ENCODE measurements at regions not wholly inside any gene's neighbourhood (a gene's known extent, or its start where the extent isn't known, plus 50 kb on each side); places are given as distances from the start of the nearest gene placed in this dataset.

DNA sequence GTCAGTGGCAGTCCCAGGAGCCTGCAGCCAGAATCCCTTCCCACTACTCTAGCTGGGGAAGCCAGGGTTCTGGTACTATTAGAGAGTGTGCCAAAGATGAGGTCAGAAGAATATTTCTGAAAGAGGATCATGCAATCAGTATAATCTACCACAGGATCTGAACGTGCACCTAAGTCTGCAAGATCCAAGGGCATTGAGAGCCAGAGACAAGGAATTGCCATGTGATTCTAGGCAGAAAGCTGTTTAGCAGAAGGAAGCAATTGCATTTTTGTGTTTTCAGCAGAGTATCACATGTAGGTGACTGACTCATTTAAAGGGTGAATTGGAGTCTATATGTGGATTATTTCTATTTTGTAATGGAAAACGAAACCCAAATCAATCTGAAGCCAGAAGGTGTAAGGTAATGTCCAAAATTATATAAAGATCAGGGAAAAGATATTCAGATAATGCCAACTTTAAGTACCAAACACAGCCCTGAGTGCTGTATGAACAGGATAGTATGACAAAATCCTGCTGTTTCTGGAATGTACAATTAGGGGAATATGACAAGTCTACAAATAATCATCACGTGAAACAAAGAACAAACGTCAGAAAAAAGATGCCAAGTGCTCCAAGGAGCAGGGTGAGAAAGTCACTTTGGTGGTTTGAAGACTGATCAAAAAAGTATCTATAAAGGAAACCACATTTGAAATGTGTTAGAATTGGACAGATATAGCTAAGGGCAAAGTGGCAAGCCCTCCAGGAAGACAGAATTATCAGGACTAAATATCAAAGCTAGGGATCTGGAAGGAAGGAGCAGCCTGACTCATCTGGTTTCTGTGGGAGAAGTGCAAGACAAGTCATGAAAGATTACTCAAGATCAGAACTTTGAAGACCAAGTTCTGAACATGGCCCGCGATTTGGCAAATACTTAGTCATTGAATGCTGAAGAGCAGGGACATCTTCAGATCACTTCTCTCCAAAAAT, 1036.6 kb downstream of the NTRK3 start:
- TF ChIP-seq, protein P1, sequence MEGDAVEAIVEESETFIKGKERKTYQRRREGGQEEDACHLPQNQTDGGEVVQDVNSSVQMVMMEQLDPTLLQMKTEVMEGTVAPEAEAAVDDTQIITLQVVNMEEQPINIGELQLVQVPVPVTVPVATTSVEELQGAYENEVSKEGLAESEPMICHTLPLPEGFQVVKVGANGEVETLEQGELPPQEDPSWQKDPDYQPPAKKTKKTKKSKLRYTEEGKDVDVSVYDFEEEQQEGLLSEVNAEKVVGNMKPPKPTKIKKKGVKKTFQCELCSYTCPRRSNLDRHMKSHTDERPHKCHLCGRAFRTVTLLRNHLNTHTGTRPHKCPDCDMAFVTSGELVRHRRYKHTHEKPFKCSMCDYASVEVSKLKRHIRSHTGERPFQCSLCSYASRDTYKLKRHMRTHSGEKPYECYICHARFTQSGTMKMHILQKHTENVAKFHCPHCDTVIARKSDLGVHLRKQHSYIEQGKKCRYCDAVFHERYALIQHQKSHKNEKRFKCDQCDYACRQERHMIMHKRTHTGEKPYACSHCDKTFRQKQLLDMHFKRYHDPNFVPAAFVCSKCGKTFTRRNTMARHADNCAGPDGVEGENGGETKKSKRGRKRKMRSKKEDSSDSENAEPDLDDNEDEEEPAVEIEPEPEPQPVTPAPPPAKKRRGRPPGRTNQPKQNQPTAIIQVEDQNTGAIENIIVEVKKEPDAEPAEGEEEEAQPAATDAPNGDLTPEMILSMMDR (IDR thresholded peaks at IDR 0.05; ENCODE audit: low read depth, low read length, missing control alignments) = no peak
- no peak for DNase-seq (ENCODE audit: low read depth)
- no peak overlapping the region for H3K4me3 ChIP-seq (ENCODE audit: low read depth, low read length)
- in situ Hi-C loops (cut with HindIII; ENCODE audit: low sequenced_read_pairs) = no loop called here

DNA sequence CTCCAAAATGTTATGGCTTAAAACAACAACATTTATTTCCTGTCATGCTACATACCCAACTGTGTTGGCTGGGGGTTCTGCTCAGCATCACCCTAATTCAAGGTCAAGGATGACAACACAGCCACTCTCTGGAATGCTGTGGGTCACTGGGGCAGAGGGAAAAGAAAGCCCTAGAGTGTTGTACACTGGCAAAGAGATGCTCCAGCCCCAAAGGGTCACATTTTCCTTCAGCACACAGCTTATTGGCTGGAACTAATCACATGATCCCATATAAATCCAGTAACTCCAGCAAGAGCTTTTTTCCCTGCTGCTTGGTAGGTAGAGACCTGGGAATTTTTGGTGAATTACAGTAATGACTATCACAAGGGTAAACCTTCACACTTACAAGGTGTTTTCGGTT, 1041.4 kb downstream of the NTRK3 start:
- TF ChIP-seq, protein P1 (IDR thresholded peaks at IDR 0.05; ENCODE audit: low read depth, low read length, missing control alignments) = no peak
- in situ Hi-C loops (cut with HindIII; ENCODE audit: low sequenced_read_pairs) = no loop called here
- no peak for DNase-seq (ENCODE audit: low read depth)
- no peak overlapping the region for H3K4me3 ChIP-seq (ENCODE audit: low read depth, low read length)

DNA sequence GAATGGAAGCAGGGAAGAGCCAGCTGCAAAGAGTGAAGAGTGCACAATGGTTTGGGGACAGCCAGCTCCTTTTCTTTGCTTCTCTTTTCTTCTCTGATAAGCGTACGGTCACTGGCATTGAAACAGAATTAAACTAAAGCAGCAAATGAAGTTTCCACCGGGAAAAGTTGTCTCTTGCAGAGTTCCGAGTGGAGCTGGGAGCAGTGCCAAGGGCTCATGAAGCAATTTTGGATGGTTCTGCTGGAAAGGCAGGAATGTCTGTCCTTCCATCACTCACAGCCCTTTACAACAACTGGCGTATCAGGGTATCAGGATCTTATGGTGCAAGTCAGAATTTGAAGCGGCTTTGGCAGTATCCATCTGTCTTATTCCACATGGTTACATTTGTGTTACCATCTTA, 1042.9 kb downstream of the NTRK3 start:
- in situ Hi-C loops (cut with HindIII; ENCODE audit: low sequenced_read_pairs) = no loop called here
- H3K4me3 ChIP-seq (ENCODE audit: low read depth, low read length) = no peak overlapping the region
- no peak for DNase-seq (ENCODE audit: low read depth)
- TF ChIP-seq, protein P1 (IDR thresholded peaks at IDR 0.05; ENCODE audit: low read depth, low read length, missing control alignments) = no peak

DNA sequence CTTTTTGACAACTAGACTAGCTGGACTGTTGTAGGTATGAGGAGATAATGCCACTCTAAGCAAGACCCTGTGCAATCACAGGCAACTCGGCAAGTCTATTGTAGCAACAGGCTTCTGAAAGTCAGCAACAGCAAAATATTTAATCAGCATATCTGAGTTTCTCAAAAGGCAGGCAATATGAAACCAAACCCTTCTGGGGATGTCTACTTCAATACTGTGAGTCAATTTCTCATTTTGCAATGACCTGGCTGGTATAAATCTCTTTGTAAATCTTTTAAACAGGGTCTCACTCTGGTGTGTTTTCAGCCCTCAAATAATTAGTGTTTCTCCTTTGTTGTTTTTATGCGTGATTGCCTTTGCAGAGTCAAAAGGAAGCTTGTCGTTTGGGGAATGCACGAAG, 1044.5 kb downstream of the NTRK3 start:
- TF ChIP-seq, protein P1 (IDR thresholded peaks at IDR 0.05; ENCODE audit: low read depth, low read length, missing control alignments) = no peak
- no peak for DNase-seq (ENCODE audit: low read depth)
- in situ Hi-C loops (cut with HindIII; ENCODE audit: low sequenced_read_pairs) = no loop called here
- no peak overlapping the region for H3K4me3 ChIP-seq (ENCODE audit: low read depth, low read length)

DNA sequence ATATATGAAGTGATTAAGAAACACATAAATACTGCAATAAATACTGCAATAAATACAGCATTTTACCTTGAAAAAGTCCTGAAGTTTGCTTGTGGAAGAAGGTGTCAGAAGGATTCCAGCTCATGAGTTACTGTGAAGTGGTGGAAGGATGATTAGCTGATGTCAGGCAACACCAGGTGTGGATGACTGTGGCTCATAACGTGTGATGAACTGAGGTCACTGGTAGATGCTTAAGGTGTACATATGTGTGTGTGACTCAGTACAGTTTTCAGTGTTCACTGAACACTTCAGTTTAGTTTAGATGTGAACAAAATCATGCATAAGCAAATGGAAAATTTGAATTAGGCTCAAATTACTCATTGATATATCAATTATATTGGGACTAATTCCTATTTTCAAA, 1045.0 kb downstream of the NTRK3 start:
- DNase-seq (ENCODE audit: low read depth) = no peak

DNA sequence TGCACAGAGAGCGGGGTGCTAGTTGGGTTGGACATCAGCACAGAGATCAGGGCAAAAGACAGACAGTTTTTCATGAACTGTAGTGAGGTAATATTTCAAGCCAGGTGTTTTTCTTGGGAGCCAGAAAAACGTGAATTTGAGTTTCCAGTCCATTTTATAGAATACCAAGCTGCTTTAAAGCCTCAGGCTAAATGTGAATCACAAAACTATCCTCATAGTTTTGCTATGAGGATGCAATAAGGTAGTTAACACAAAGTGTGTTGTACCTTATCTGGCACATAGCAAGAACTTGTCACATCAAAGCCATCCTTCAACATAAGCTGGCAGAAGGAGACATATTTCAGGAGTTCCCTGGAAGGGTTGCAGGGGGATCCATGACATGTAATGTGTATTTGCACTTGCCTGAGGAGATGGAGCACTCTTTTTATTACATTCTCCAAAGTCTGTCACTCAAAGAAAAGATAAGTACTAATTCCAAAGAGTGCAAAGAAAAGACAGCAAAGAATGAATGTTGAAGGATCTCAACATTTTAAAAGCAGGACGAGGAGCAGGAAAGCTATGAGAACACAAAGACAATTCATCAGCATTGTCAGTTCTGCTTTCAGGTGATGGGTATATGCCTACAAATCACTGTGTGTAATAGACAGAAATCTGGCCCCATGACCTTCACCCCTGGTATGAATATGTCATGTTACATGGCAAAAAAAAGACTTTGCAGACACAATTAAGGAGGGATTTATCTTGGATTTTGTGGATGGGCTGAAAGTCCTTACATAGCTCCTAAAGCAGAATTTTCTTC, 1046.4 kb downstream of the NTRK3 start:
- H3K4me3 ChIP-seq (ENCODE audit: low read depth, low read length) = no peak overlapping the region
- TF ChIP-seq, protein P1 (IDR thresholded peaks at IDR 0.05; ENCODE audit: low read depth, low read length, missing control alignments) = no peak
- no peak for DNase-seq (ENCODE audit: low read depth)
- in situ Hi-C loops (cut with HindIII; ENCODE audit: low sequenced_read_pairs) = no loop called here

More for the DNA sequence above, 1045.0 kb downstream of the NTRK3 start:
- in situ Hi-C loops (cut with HindIII; ENCODE audit: low sequenced_read_pairs) = no loop called here
- TF ChIP-seq, protein P1 (IDR thresholded peaks at IDR 0.05; ENCODE audit: low read depth, low read length, missing control alignments) = no peak
- H3K4me3 ChIP-seq (ENCODE audit: low read depth, low read length) = no peak overlapping the region

All from astrocyte of the cerebellum (primary cell).